ENCODE measurements at regions not wholly inside any gene's neighbourhood (a gene's known extent, or its start where the extent isn't known, plus 50 kb on each side); places are given as distances from the start of the nearest gene placed in this dataset.
"Not testable (repeated sequence)": the region's sequence is repeated elsewhere in the genome, so short reads cannot be mapped to it uniquely, and the experiment has no call there.

GRCh38 chr15:26200427-26200826, 337.3 kb upstream of the ATP10A start:
- H3K4me1 ChIP-seq (ENCODE audit: control insufficient read depth, insufficient read depth, low read length), result no peaks in the 10 kb centered on the region
- H3K27me3 ChIP-seq (ENCODE audit: control insufficient read depth, insufficient read depth, low read length), result no peaks in the 10 kb centered on the region
- no peaks in the 10 kb centered on the region for H3K36me3 ChIP-seq (ENCODE audit: control insufficient read depth, insufficient read depth, low read length)
- H3K4me3 ChIP-seq (ENCODE audit: low read length), result no peak overlapping the region
- no peak overlapping the region for H3K9ac ChIP-seq (ENCODE audit: low read length)
- no peak overlapping the region for H3K27ac ChIP-seq (ENCODE audit: low read depth, low read length)

GRCh38 chr15:26197719-26198118, 334.6 kb upstream of the ATP10A start:
- Histone ChIP-seq H3K36me3 (ENCODE audit: control insufficient read depth, insufficient read depth, low read length) (no peaks in the 10 kb centered on the region), H3K4me3 (ENCODE audit: low read length) (no peak overlapping the region), H3K9ac (ENCODE audit: low read length) (no peak overlapping the region), H3K4me1 (ENCODE audit: control insufficient read depth, insufficient read depth, low read length) (no peaks in the 10 kb centered on the region), H3K27ac (ENCODE audit: low read depth, low read length) (no peak overlapping the region), H3K27me3 (ENCODE audit: control insufficient read depth, insufficient read depth, low read length) (no peaks in the 10 kb centered on the region)

GRCh38 chr15:26197060-26197459, 333.9 kb upstream of the ATP10A start:
- no peaks in the 10 kb centered on the region for H3K36me3 ChIP-seq (ENCODE audit: control insufficient read depth, insufficient read depth, low read length)
- H3K4me1 ChIP-seq (ENCODE audit: control insufficient read depth, insufficient read depth, low read length), result no peaks in the 10 kb centered on the region
- no peak overlapping the region for H3K27ac ChIP-seq (ENCODE audit: low read depth, low read length)
- no peak overlapping the region for H3K4me3 ChIP-seq (ENCODE audit: low read length)
- H3K27me3 ChIP-seq (ENCODE audit: control insufficient read depth, insufficient read depth, low read length), result no peaks in the 10 kb centered on the region
- H3K9ac ChIP-seq (ENCODE audit: low read length), result no peak overlapping the region

- H3K36me3 ChIP-seq (ENCODE audit: control insufficient read depth, insufficient read depth, low read length), result no peaks in the 10 kb centered on the region
- no peak overlapping the region for H3K27ac ChIP-seq (ENCODE audit: low read depth, low read length)
- H3K27me3 ChIP-seq (ENCODE audit: control insufficient read depth, insufficient read depth, low read length), result no peaks in the 10 kb centered on the region
- H3K9ac ChIP-seq (ENCODE audit: low read length), result no peak overlapping the region
- H3K4me1 ChIP-seq (ENCODE audit: control insufficient read depth, insufficient read depth, low read length), result no peaks in the 10 kb centered on the region
- H3K4me3 ChIP-seq (ENCODE audit: low read length), result no peak overlapping the region
These were observed 328.1 kb upstream of the ATP10A start for GRCh38 chr15:26191193-26191592.

GRCh38 chr15:26186138-26186537, 323.0 kb upstream of the ATP10A start:
- not testable (repeated sequence) for H3K4me3 ChIP-seq (ENCODE audit: low read length); H3K4me1 ChIP-seq (ENCODE audit: control insufficient read depth, insufficient read depth, low read length); H3K36me3 ChIP-seq (ENCODE audit: control insufficient read depth, insufficient read depth, low read length); H3K9ac ChIP-seq (ENCODE audit: low read length); H3K27ac ChIP-seq (ENCODE audit: low read depth, low read length); H3K27me3 ChIP-seq (ENCODE audit: control insufficient read depth, insufficient read depth, low read length)

- Histone ChIP-seq H3K27me3 (ENCODE audit: control insufficient read depth, insufficient read depth, low read length) (no peaks in the 10 kb centered on the region), H3K36me3 (ENCODE audit: control insufficient read depth, insufficient read depth, low read length) (no peaks in the 10 kb centered on the region), H3K4me3 (ENCODE audit: low read length) (no peak overlapping the region), H3K4me1 (ENCODE audit: control insufficient read depth, insufficient read depth, low read length) (no peaks in the 10 kb centered on the region), H3K27ac (ENCODE audit: low read depth, low read length) (no peak overlapping the region), H3K9ac (ENCODE audit: low read length) (no peak overlapping the region)
These were observed 319.3 kb upstream of the ATP10A start for GRCh38 chr15:26182441-26182840.

- Histone ChIP-seq H3K9ac (ENCODE audit: low read length) (no peak overlapping the region), H3K36me3 (ENCODE audit: control insufficient read depth, insufficient read depth, low read length) (no peaks in the 10 kb centered on the region), H3K27me3 (ENCODE audit: control insufficient read depth, insufficient read depth, low read length) (no peaks in the 10 kb centered on the region), H3K4me1 (ENCODE audit: control insufficient read depth, insufficient read depth, low read length) (no peaks in the 10 kb centered on the region), H3K27ac (ENCODE audit: low read depth, low read length) (no peak overlapping the region), H3K4me3 (ENCODE audit: low read length) (no peak overlapping the region)
These were observed 316.8 kb upstream of the ATP10A start for GRCh38 chr15:26179906-26180305.

- H3K36me3 ChIP-seq (ENCODE audit: control insufficient read depth, insufficient read depth, low read length), result no peaks in the 10 kb centered on the region
- H3K9ac ChIP-seq (ENCODE audit: low read length), result no peak overlapping the region
These were observed 315.6 kb upstream of the ATP10A start for GRCh38 chr15:26178640-26179220.

GRCh38 chr15:26177816-26178215, 314.7 kb upstream of the ATP10A start:
- Histone ChIP-seq H3K4me1 (ENCODE audit: control insufficient read depth, insufficient read depth, low read length) (no peaks in the 10 kb centered on the region), H3K9ac (ENCODE audit: low read length) (no peak overlapping the region), H3K27me3 (ENCODE audit: control insufficient read depth, insufficient read depth, low read length) (no peaks in the 10 kb centered on the region), H3K36me3 (ENCODE audit: control insufficient read depth, insufficient read depth, low read length) (no peaks in the 10 kb centered on the region), H3K4me3 (ENCODE audit: low read length) (no peak overlapping the region), H3K27ac (ENCODE audit: low read depth, low read length) (no peak overlapping the region)

More at GRCh38 chr15:26178640-26179220, 315.6 kb upstream of the ATP10A start:
- Histone ChIP-seq H3K4me1 (ENCODE audit: control insufficient read depth, insufficient read depth, low read length) (no peaks in the 10 kb centered on the region), H3K4me3 (ENCODE audit: low read length) (no peak overlapping the region), H3K27me3 (ENCODE audit: control insufficient read depth, insufficient read depth, low read length) (no peaks in the 10 kb centered on the region), H3K27ac (ENCODE audit: low read depth, low read length) (no peak overlapping the region)

GRCh38 chr15:26176831-26177230, 313.7 kb upstream of the ATP10A start:
- no peak overlapping the region for H3K9ac ChIP-seq (ENCODE audit: low read length)

GRCh38 chr15:26171266-26171665, 308.1 kb upstream of the ATP10A start:
- Histone ChIP-seq H3K9ac (ENCODE audit: low read length) (no peak overlapping the region), H3K4me3 (ENCODE audit: low read length) (no peak overlapping the region), H3K4me1 (ENCODE audit: control insufficient read depth, insufficient read depth, low read length) (no peaks in the 10 kb centered on the region), H3K27me3 (ENCODE audit: control insufficient read depth, insufficient read depth, low read length) (no peaks in the 10 kb centered on the region), H3K27ac (ENCODE audit: low read depth, low read length) (no peak overlapping the region), H3K36me3 (ENCODE audit: control insufficient read depth, insufficient read depth, low read length) (no peaks in the 10 kb centered on the region)

More at GRCh38 chr15:26176831-26177230, 313.7 kb upstream of the ATP10A start:
- Histone ChIP-seq H3K4me1 (ENCODE audit: control insufficient read depth, insufficient read depth, low read length) (no peaks in the 10 kb centered on the region), H3K36me3 (ENCODE audit: control insufficient read depth, insufficient read depth, low read length) (no peaks in the 10 kb centered on the region), H3K27ac (ENCODE audit: low read depth, low read length) (no peak overlapping the region), H3K27me3 (ENCODE audit: control insufficient read depth, insufficient read depth, low read length) (no peaks in the 10 kb centered on the region), H3K4me3 (ENCODE audit: low read length) (no peak overlapping the region)

- no peaks in the 10 kb centered on the region for H3K4me1 ChIP-seq (ENCODE audit: control insufficient read depth, insufficient read depth, low read length)
- H3K36me3 ChIP-seq (ENCODE audit: control insufficient read depth, insufficient read depth, low read length), result no peaks in the 10 kb centered on the region
- H3K9ac ChIP-seq (ENCODE audit: low read length), result no peak overlapping the region
- no peak overlapping the region for H3K4me3 ChIP-seq (ENCODE audit: low read length)
- no peak overlapping the region for H3K27ac ChIP-seq (ENCODE audit: low read depth, low read length)
- H3K27me3 ChIP-seq (ENCODE audit: control insufficient read depth, insufficient read depth, low read length), result no peaks in the 10 kb centered on the region
These were observed 303.3 kb upstream of the ATP10A start for GRCh38 chr15:26166429-26166828.

GRCh38 chr15:26165546-26165945, 302.4 kb upstream of the ATP10A start:
- Histone ChIP-seq H3K9ac (ENCODE audit: low read length) (no peak overlapping the region), H3K36me3 (ENCODE audit: control insufficient read depth, insufficient read depth, low read length) (no peaks in the 10 kb centered on the region), H3K27ac (ENCODE audit: low read depth, low read length) (no peak overlapping the region)

More at GRCh38 chr15:26165546-26165945, 302.4 kb upstream of the ATP10A start:
- H3K4me1 ChIP-seq (ENCODE audit: control insufficient read depth, insufficient read depth, low read length), result no peaks in the 10 kb centered on the region
- H3K27me3 ChIP-seq (ENCODE audit: control insufficient read depth, insufficient read depth, low read length), result no peaks in the 10 kb centered on the region
- no peak overlapping the region for H3K4me3 ChIP-seq (ENCODE audit: low read length)

Measured in rectal smooth muscle tissue (tissue), 1 donor.